Sigmoid colon (tissue), 4 donors: ENCODE measurements at regions not wholly inside any gene's neighbourhood (a gene's known extent, or its start where the extent isn't known, plus 50 kb on each side); places are given as distances from the start of the nearest gene placed in this dataset.

Experiments
- CTCF ChIP-seq, 4 experiments: fragments of 450-650 bp in 3 of 4; fragments of 200-600 bp in 1 of 4; IDR thresholded peaks; one replicate each; pipeline ENCODE4 v1.5.1; 2016 to 2019; ENCODE audit warnings: antibody characterized with exemption in 4 of 4, mild to moderate bottlenecking in 3 of 4, moderate library complexity in 2 of 4
- POLR2A ChIP-seq, 2 donors: fragments of 450-650 bp; IDR thresholded peaks; one replicate each; pipeline ENCODE4 v1.6.1; 2016; ENCODE audit warnings: antibody characterized with exemption in 2 of 2, mild to moderate bottlenecking in 2 of 2, moderate library complexity in 2 of 2
- POLR2AphosphoS5 ChIP-seq, 4 donors: sonication (generic); formaldehyde crosslinking; IDR thresholded peaks; one replicate each; pipeline ENCODE4 v1.6.1; 2017; ENCODE audit warnings: antibody characterized with exemption in 4 of 4

- TF ChIP-seq CTCF (IDR thresholded peaks at IDR 0.05) (peak in 2 of 4 experiments; percentile 18 to 53), POLR2AphosphoS5 (IDR thresholded peaks at IDR 0.05) (no peak), POLR2A (IDR thresholded peaks at IDR 0.05) (no peak)
These were observed 366.5 kb upstream of the OR4E1 start for GRCh38 chr14:22039938-22040780.
